Neural progenitor cell (in vitro differentiated cells): ENCODE measurements at regions not wholly inside any gene's neighbourhood (a gene's known extent, or its start where the extent isn't known, plus 50 kb on each side); places are given as distances from the start of the nearest gene placed in this dataset.

ENCODE experiments used
- CTCF ChIP-seq: fragments of 200-600 bp; sonication (generic); IDR thresholded peaks from 2 replicates; pipeline ENCODE4 v1.5.1; 2017; ENCODE audit warnings: antibody characterized with exemption, mild to moderate bottlenecking
- EZH2 ChIP-seq: fragments of 200-600 bp; sonication (generic); IDR thresholded peaks from 2 replicates; pipeline ENCODE4 v1.6.1; 2017; ENCODE audit warnings: antibody characterized with exemption, mild to moderate bottlenecking, moderate library complexity
- EZH2phosphoT487 ChIP-seq: fragments of 200-600 bp; sonication (generic); IDR thresholded peaks from 2 replicates; pipeline ENCODE4 v1.6.1; 2017; ENCODE audit warnings: antibody characterized with exemption

GRCh38 chrX:13893826-13894225 is 76.9 kb upstream of the GPM6B start:
- TF ChIP-seq CTCF (no peak), EZH2 (no peak), EZH2phosphoT487 (no peak)
